ENCODE measurements at regions not wholly inside any gene's neighbourhood (a gene's known extent, or its start where the extent isn't known, plus 50 kb on each side); places are given as distances from the start of the nearest gene placed in this dataset.

GRCh38 chr5:4252385-4252784 lies 656.8 kb downstream of the IRX1 start:
- TF ChIP-seq ZEB2 (tag by site-specific recombination; IDR thresholded peaks at IDR 0.05) (no peak), ZNF623 (tag by site-specific recombination; IDR thresholded peaks at IDR 0.05) (no peak), ZNF785 (tag by site-specific recombination; IDR thresholded peaks at IDR 0.05) (no peak), ZNF292 (tag by site-specific recombination; IDR thresholded peaks at IDR 0.05; ENCODE audit: borderline replicate concordance, low read depth) (no peak), GLI4 (tag by site-specific recombination; IDR thresholded peaks at IDR 0.05) (no peak), ZNF549 (tag by site-specific recombination; IDR thresholded peaks at IDR 0.05) (no peak)
